OCI-M1 (cell line): ENCODE measurements at regions not wholly inside any gene's neighbourhood (a gene's known extent, or its start where the extent isn't known, plus 50 kb on each side); places are given as distances from the start of the nearest gene placed in this dataset.

Experiments
- DNase-seq: peaks from one replicate; lab custom pipeline; 2025; lab: John Stamatoyannopoulos, UW

GRCh38 chr22:47776329-47776728, 1013.9 kb downstream of the TBC1D22A start:
- DNase-seq = no peak

DNA sequence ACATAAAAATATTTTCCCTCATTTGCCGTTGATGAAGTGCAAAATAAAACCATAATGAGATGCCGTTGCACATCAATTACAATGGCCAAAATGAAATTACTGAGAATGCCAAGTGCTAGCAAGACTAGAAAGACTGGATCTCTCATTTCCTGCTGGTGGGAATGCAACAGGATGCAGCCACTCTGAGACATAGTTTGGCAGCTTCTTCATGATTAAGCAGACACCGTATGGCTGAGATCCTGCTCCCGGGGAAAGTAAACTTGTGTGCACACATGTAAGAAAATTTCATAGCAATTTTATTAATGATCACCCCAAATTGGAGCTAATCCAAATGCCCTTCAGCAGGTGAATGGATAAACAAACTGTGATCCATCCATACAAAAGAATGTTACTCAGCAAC, 1013.2 kb downstream of the TBC1D22A start:
- DNase-seq = no peak

DNA sequence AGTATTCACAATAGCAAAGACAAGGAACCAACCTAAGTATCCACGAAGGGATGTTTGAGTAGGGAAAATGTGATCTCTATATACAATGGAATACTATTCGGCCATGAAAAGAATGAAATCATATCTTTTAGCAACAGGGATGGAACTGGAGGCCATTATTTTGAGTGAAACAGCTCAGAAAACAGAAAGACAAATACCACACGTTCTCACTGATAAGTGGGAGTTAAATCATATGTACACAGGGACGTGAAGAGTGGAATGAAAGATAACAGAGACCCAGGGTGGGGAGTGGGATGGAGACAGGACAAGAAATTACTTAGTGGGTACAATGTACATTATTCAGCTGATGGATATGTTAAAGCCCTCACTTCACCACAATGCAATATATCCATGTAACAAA, 1012.7 kb downstream of the TBC1D22A start:
- DNase-seq = no peak

- no peak for DNase-seq
Measured at GRCh38 chr22:47773635-47774034, 1011.2 kb downstream of the TBC1D22A start.

GRCh38 chr22:47772864-47773263, 1010.4 kb downstream of the TBC1D22A start:
- no peak for DNase-seq

DNA sequence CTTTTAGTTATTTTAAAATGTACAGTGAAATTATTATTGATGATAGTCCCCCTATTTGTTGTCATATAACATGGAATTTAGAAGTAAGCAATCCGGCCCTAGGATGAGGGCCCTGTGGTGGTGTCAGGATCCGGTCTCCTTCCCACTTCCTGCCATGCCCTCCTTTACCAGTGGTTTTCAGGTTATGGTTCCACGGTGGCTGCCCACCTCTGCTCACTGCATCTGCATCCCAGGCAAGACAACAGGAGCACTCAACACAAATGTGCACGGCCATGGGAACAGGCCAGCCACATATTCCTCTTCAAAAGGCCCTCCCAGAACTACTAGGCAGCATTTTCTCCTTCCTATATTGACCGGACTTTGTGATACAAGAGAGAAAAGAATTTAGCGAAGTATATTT, 1007.2 kb downstream of the TBC1D22A start:
- DNase-seq = no peak

DNA sequence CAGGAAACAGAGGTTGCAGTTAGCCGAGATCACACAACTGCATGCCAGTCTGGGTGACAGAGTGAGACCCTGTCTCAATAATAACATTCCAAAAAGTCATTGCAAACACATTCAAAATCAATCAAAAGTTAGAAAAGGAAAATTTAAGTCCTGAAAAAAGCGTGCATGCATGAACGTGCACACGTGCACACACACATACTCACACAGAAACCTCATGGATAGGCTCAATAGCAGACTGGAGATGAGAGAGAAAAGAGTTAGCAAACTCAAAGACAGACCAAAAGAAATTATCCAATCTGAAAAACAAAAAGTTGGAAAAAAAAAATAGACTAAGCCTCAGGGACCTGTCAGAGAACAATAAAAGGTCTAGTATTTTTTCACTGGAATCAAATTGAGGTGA, 1005.6 kb downstream of the TBC1D22A start:
- no peak for DNase-seq

DNA sequence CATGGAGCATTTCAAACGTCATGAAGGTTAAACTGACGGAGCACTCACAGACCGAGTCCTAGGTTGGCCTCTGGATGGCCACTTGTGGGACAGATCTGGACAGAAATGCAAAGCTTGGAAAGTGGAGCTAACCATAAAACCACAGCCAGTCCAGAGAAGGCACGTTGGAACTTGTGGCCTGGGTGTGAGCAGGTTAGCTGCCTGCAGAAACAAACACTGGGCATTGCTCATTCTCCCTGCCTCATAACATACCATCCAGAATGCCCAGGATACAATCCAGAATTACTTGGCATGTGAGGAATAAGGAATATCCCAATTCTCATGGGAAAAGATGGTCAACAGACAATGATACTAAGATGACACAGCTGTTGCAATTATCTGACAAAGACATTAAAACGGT, 1005.0 kb downstream of the TBC1D22A start:
- no peak for DNase-seq

GRCh38 chr22:47765757-47766156, 1003.3 kb downstream of the TBC1D22A start:
- DNase-seq = no peak

DNA sequence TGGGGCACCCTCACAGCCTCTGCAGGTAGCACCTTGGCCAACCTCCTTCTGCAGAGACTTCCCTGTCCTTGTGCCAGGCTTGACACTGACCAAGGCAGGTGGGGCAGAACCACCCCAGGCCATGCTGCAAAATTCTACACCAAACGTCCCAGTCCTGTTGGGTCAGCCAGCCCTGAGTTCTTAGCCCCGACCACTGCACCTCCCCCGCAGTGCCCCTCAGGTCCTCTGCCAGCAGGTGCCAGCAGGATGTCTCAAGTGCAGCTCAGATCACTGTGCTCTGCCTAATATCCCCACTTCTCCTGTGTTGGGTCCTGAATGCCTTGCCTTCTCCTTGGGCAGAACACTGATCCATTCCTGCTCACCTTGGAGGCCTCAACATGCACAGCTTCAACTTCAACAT, 999.7 kb downstream of the TBC1D22A start:
- DNase-seq = no peak

- DNase-seq = no peak
Measured at GRCh38 chr22:47759909-47760308, 997.5 kb downstream of the TBC1D22A start.

- no peak for DNase-seq
Measured at GRCh38 chr22:47757741-47758140, 995.3 kb downstream of the TBC1D22A start.

DNA sequence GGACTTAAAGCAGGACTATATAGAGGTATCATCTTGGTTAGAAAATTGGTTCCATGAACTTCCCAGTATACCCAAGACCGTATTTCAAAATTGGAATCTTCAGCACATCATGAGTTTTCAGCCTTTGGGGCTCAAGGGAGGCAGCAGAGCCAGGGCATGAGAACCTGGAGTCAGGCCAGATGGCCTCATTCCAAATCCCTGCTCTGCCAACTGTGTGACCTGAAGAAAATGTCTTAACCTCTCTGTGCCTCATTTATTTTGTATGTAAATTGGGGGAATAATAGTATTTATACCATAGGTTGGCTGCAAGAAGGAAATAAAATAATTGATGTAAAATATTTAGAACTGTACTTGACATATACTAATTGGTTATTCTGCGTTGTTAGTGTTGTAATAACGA, 987.6 kb downstream of the TBC1D22A start:
- DNase-seq = no peak

- DNase-seq = no peak
Measured at GRCh38 chr22:47748957-47749356, 986.5 kb downstream of the TBC1D22A start.

DNA sequence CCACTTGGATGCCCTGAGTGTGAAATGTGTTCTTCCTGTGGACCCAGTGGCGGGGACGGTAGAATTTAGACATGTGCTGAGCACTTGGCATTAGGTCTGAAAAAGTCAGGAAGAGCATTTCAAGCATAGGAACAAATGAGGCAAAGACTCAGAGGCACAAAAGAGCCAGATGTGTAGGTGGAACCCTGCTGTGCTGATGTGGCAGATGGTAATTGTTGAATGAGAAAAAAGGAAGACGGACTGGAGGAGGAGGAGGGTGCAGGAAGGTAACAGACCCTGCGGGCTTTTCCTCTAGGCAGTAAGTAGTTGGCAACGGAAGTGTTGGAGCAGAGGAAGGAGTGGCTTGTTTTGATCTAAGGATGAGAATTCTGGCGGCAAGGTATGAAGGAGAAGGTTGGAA, 985.8 kb downstream of the TBC1D22A start:
- DNase-seq = no peak

GRCh38 chr22:47740109-47740805, 977.8 kb downstream of the TBC1D22A start:
- DNase-seq = no peak

- DNase-seq = no peak
Measured at GRCh38 chr22:47739291-47740015, 977.0 kb downstream of the TBC1D22A start.

DNA sequence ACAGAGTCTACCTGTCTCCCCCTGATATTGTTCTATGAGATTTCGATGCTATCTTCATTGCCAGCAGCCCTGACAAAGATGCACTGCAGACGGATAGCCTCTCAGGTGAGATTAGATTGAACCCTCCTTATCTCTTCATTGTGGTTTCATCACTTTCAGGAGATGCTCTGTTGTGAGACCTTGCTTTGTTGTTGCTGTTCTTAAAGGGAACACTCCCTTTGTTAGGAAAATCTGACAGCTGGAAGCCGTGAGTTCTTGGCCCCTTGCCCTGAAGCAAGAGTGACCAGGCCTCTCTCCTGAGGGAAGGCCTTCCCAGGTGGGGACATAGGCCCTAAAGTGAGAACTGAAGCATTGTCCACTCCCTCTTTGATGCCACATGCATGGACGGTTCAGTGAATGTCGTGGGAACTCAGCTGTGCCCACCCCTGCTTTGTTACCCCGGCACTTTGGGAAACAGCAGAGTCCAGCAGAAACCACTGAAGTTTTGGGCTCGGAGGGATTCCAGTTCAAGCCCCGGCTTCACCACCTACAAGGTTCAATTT, 976.1 kb downstream of the TBC1D22A start:
- no peak for DNase-seq

GRCh38 chr22:47736186-47737034, 974.0 kb downstream of the TBC1D22A start:
- DNase-seq = no peak

- no peak for DNase-seq
Measured at GRCh38 chr22:47734511-47734910, 972.1 kb downstream of the TBC1D22A start.

- no peak for DNase-seq
Measured at GRCh38 chr22:47727641-47728040, 965.2 kb downstream of the TBC1D22A start.

- DNase-seq = no peak
Measured at GRCh38 chr22:47724751-47725150, 962.3 kb downstream of the TBC1D22A start.

DNA sequence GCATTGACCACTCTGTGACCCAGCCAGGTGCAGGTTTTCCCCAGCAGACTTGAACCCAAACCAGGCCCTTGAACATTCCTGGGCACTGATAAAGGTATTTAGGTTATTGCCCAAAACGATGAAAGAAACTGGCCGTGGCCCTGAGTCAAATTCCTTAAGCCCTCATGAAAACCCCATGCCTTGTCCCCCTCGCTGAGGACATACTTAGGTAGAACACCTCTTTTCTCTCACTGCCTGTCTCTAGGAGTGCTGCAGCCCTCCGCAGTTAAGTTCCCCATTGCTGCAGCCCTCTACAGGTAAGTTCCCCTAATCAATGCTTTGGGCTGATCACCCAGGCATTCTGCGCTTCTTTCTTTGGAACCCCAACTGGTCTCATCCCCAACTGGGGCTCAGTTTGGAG, 961.6 kb downstream of the TBC1D22A start:
- no peak for DNase-seq
